ENCODE measurements at regions not wholly inside any gene's neighbourhood (a gene's known extent, or its start where the extent isn't known, plus 50 kb on each side); places are given as distances from the start of the nearest gene placed in this dataset.

GRCh38 chr10:14382022-14382421, 51.3 kb upstream of the FRMD4A start:
- peaks cover 46% of the 10 kb centered on the region for H3K27me3 Mint-ChIP-seq (ENCODE audit: low read depth)
- no peak overlapping the region for H3K27ac Mint-ChIP-seq
- peaks cover 14% of the 10 kb centered on the region for H3K4me1 Mint-ChIP-seq (ENCODE audit: low read depth)
- no peaks in the 10 kb centered on the region for H3K36me3 Mint-ChIP-seq (ENCODE audit: low read depth)
- intact Hi-C loops (cut with micrococcal nuclease), result no loop called here
- DNase-seq (ENCODE audit: low spot score), result no peak
- no peak overlapping the region for H3K4me3 Mint-ChIP-seq (ENCODE audit: low read depth)
- no peaks in the 10 kb centered on the region for H3K9me3 Mint-ChIP-seq

- peaks cover 11% of the 10 kb centered on the region for H3K4me1 Mint-ChIP-seq (ENCODE audit: low read depth)
- intact Hi-C loops (cut with micrococcal nuclease), result no loop called here
Observed at GRCh38 chr10:14381475-14381874, 50.8 kb upstream of the FRMD4A start.

GRCh38 chr10:14380746-14381145, 50.0 kb upstream of the FRMD4A start:
- H3K36me3 Mint-ChIP-seq (ENCODE audit: low read depth), result no peaks in the 10 kb centered on the region
- intact Hi-C loops (cut with micrococcal nuclease), result no loop called here
- H3K9me3 Mint-ChIP-seq, result no peaks in the 10 kb centered on the region
- no peak for DNase-seq (ENCODE audit: low spot score)
- peaks cover 6% of the 10 kb centered on the region for H3K4me1 Mint-ChIP-seq (ENCODE audit: low read depth)
- H3K27ac Mint-ChIP-seq, result no peak overlapping the region
- no peak overlapping the region for H3K4me3 Mint-ChIP-seq (ENCODE audit: low read depth)
- H3K27me3 Mint-ChIP-seq (ENCODE audit: low read depth), result peaks cover 43% of the 10 kb centered on the region

More at GRCh38 chr10:14381475-14381874, 50.8 kb upstream of the FRMD4A start:
- H3K27ac Mint-ChIP-seq, result no peak overlapping the region
- DNase-seq (ENCODE audit: low spot score), result no peak
- H3K36me3 Mint-ChIP-seq (ENCODE audit: low read depth), result no peaks in the 10 kb centered on the region
- H3K27me3 Mint-ChIP-seq (ENCODE audit: low read depth), result peaks cover 43% of the 10 kb centered on the region
- no peaks in the 10 kb centered on the region for H3K9me3 Mint-ChIP-seq
- H3K4me3 Mint-ChIP-seq (ENCODE audit: low read depth), result no peak overlapping the region

Measured in activated T-helper 2 cell treated with anti-CD3 and anti-CD28 coated beads, Interferon-gamma antibody, Interleukin-2, Interleukin-4, amounts not matched to agents 10 μg/mL and 5 μg/mL and 100 μg/mL, durations not matched to agents 14 hours and 24 hours and 36 hours (primary cell).